ENCODE measurements at regions not wholly inside any gene's neighbourhood (a gene's known extent, or its start where the extent isn't known, plus 50 kb on each side); places are given as distances from the start of the nearest gene placed in this dataset.

DNA sequence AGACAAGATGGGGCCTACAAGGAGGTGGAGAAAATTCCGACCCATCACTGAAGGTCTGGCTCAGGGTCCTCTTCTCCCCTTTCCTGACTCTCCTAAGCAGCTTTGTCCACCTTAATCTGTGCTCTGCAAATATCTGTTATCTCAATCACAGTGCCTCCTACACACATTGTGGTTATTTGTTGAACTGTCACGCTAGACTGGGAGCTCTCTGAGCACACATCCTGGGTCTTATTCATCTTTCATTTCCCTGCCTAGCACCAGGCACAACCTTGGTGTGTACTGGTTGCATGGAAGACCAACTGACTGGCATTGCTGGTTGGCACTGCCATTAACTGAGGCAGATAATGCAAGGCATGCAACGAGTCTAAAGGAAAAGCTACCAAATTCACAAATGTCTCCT, 122.9 kb upstream of the ST6GAL2 start:
- no peak for TF ChIP-seq EZH2phosphoT487 (IDR thresholded peaks at IDR 0.05; ENCODE audit: borderline replicate concordance, low read depth, low read length)
- TF ChIP-seq CTCF (conservative IDR thresholded peaks at IDR 0.05; ENCODE audit: low read length) = no peak
- no peaks in the 10 kb centered on the region for H3K9me3 ChIP-seq (ENCODE audit: low read length)
- H4K20me1 ChIP-seq (ENCODE audit: insufficient read depth, low read length) = no peaks in the 10 kb centered on the region
- H3K79me2 ChIP-seq (ENCODE audit: insufficient read depth, low read depth, low read length) = no peaks in the 10 kb centered on the region
- no peak overlapping the region for H2AFZ ChIP-seq (ENCODE audit: low read length)
- CTCF ChIA-PET (ENCODE audit: unreplicated experiment) = no interaction called here
- POLR2A ChIA-PET = no interaction called here
- intact Hi-C loops (cut with micrococcal nuclease; ENCODE audit: unreplicated experiment) = no loop called here
- H3K9me2 ChIP-seq (ENCODE audit: insufficient read depth, low read length) = no peaks in the 10 kb centered on the region
- H3K4me2 ChIP-seq (ENCODE audit: low read length) = no peak overlapping the region
- H3K4me3 ChIP-seq (ENCODE audit: low read depth, low read length, poor library complexity, severe bottlenecking) = no peak overlapping the region
- H3K36me3 ChIP-seq (ENCODE audit: insufficient read depth, low read length) = no peaks in the 10 kb centered on the region
- no peaks in the 10 kb centered on the region for H3K4me1 ChIP-seq (ENCODE audit: insufficient read depth, low read length, poor library complexity, severe bottlenecking)
- H3K27ac ChIP-seq (ENCODE audit: low read depth, low read length, poor library complexity, severe bottlenecking) = no peak overlapping the region
- DNase-seq (ENCODE audit: low spot score) = no peak
- BruUV-seq (replicated peaks) = no TSS peak

- ChIA-PET POLR2A (no interaction called here), CTCF (ENCODE audit: unreplicated experiment) (no interaction called here)
- intact Hi-C loops (cut with micrococcal nuclease; ENCODE audit: unreplicated experiment) = no loop called here
- no peaks in the 10 kb centered on the region for H4K20me1 ChIP-seq (ENCODE audit: insufficient read depth, low read length)
- H3K27ac ChIP-seq (ENCODE audit: low read depth, low read length, poor library complexity, severe bottlenecking) = no peak overlapping the region
- BruUV-seq (replicated peaks) = no TSS peak
- no peak for DNase-seq (ENCODE audit: low spot score)
- TF ChIP-seq EZH2phosphoT487 (IDR thresholded peaks at IDR 0.05; ENCODE audit: borderline replicate concordance, low read depth, low read length) = no peak
- TF ChIP-seq CTCF (conservative IDR thresholded peaks at IDR 0.05; ENCODE audit: low read length) = no peak
- H3K36me3 ChIP-seq (ENCODE audit: insufficient read depth, low read length) = no peaks in the 10 kb centered on the region
- H3K9me3 ChIP-seq (ENCODE audit: low read length) = no peaks in the 10 kb centered on the region
- no peaks in the 10 kb centered on the region for H3K9me2 ChIP-seq (ENCODE audit: insufficient read depth, low read length)
- H3K79me2 ChIP-seq (ENCODE audit: insufficient read depth, low read depth, low read length) = no peaks in the 10 kb centered on the region
- no peak overlapping the region for H3K4me2 ChIP-seq (ENCODE audit: low read length)
- no peaks in the 10 kb centered on the region for H3K4me1 ChIP-seq (ENCODE audit: insufficient read depth, low read length, poor library complexity, severe bottlenecking)
- H2AFZ ChIP-seq (ENCODE audit: low read length) = no peak overlapping the region
- H3K4me3 ChIP-seq (ENCODE audit: low read depth, low read length, poor library complexity, severe bottlenecking) = no peak overlapping the region
Measured at GRCh38 chr2:107009275-107009674, 123.3 kb upstream of the ST6GAL2 start.

DNA sequence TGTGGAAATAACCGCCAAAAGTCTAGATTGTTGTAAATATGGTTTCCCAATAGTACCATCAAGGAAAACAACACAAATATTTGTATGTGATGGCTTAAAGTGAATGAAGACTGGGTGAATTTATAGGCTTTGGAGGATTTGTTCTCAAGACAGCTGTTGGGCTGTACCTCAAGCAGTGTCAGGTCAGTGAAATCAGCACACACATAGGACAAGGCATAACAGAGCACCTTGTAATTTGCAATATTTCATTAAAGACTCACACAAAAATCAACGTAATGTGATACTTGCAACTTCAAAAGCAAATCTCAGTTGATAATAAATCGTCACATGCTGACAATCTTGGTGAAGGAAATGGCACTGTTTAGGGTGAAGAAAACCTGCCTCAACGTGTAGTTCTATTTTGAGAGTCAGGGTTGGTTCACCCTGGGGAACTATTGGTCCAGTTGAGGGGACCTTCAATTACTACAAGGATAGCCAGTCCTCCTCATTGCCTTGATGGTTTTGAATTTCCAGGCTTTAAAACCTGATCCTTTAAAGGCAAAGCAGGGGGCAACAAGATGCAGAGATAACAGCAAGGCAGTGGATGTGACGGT, 126.8 kb upstream of the ST6GAL2 start:
- CTCF ChIA-PET (ENCODE audit: unreplicated experiment) = no interaction called here

More for the DNA sequence above, 126.8 kb upstream of the ST6GAL2 start:
- Histone ChIP-seq H3K4me3 (ENCODE audit: low read depth, low read length, poor library complexity, severe bottlenecking) (no peak overlapping the region), H3K9me3 (ENCODE audit: low read length) (no peaks in the 10 kb centered on the region), H2AFZ (ENCODE audit: low read length) (no peak overlapping the region), H3K4me2 (ENCODE audit: low read length) (no peak overlapping the region), H3K9me2 (ENCODE audit: insufficient read depth, low read length) (no peaks in the 10 kb centered on the region), H4K20me1 (ENCODE audit: insufficient read depth, low read length) (no peaks in the 10 kb centered on the region), H3K4me1 (ENCODE audit: insufficient read depth, low read length, poor library complexity, severe bottlenecking) (no peaks in the 10 kb centered on the region), H3K79me2 (ENCODE audit: insufficient read depth, low read depth, low read length) (no peaks in the 10 kb centered on the region), H3K36me3 (ENCODE audit: insufficient read depth, low read length) (no peaks in the 10 kb centered on the region), H3K27ac (ENCODE audit: low read depth, low read length, poor library complexity, severe bottlenecking) (no peak overlapping the region)
- DNase-seq (ENCODE audit: low spot score) = no peak
- POLR2A ChIA-PET = no interaction called here
- no TSS peak for BruUV-seq (replicated peaks)
- TF ChIP-seq EZH2phosphoT487 (IDR thresholded peaks at IDR 0.05; ENCODE audit: borderline replicate concordance, low read depth, low read length) = no peak
- TF ChIP-seq CTCF (conservative IDR thresholded peaks at IDR 0.05; ENCODE audit: low read length) = no peak
- intact Hi-C loops (cut with micrococcal nuclease; ENCODE audit: unreplicated experiment) = no loop called here
